ENCODE measurements at regions not wholly inside any gene's neighbourhood (a gene's known extent, or its start where the extent isn't known, plus 50 kb on each side); places are given as distances from the start of the nearest gene placed in this dataset.

DNA sequence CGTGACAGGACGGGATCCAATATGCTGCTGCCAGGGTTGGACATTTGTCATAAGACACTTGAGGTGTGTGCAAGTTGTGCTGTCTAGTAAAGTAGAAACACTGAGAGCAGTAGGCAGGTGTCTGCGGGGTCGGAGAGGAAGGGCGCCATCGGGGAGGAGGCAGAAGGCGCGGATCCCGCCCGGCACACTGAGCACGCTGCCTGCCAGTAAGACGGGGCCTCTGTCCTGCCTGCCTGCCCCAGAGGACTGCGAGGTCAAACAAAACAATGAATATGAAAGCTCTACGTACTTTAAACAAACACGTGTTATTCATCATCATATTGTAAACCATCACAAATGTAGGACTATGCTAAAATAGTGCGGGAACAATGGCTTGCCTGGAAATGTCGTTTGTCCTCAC is 349.3 kb upstream of the SALL3 start:
- no peak overlapping the region for H3K4me2 ChIP-seq (ENCODE audit: low read length)
- H3K36me3 ChIP-seq (ENCODE audit: control insufficient read depth, low read length) = no peaks in the 10 kb centered on the region
- no peaks in the 10 kb centered on the region for H3K79me2 ChIP-seq (ENCODE audit: control insufficient read depth, low read length)
- peaks cover 20% of the 10 kb centered on the region for H3K4me1 ChIP-seq (ENCODE audit: control insufficient read depth, low read length)
- H3F3A ChIP-seq (ENCODE audit: control insufficient read depth, insufficient read depth) = no peaks in the 10 kb centered on the region
- H3K9me3 ChIP-seq (ENCODE audit: control insufficient read depth, insufficient read depth, low read length) = no peaks in the 10 kb centered on the region
- H3K9me2 ChIP-seq (replicated peaks; ENCODE audit: control insufficient read depth, low read length) = no peaks in the 10 kb centered on the region
- no peak for TF ChIP-seq EZH2phosphoT487 (IDR thresholded peaks at IDR 0.05; ENCODE audit: borderline replicate concordance, low read length)
- no peak for TF ChIP-seq CTCF (IDR thresholded peaks at IDR 0.05; ENCODE audit: low read depth, low read length, poor library complexity, severe bottlenecking)
- H4K20me1 ChIP-seq (ENCODE audit: control insufficient read depth, insufficient read depth, low read depth, low read length) = no peaks in the 10 kb centered on the region
- H3K27ac ChIP-seq (ENCODE audit: low read depth, low read length) = no peak overlapping the region
- no peak overlapping the region for H3K4me3 ChIP-seq (ENCODE audit: low read length)
- no peaks in the 10 kb centered on the region for H3K27me3 ChIP-seq (ENCODE audit: control insufficient read depth, low read length)

GRCh38 chr18:78630981-78631510 is 348.6 kb upstream of the SALL3 start:
- TF ChIP-seq EZH2phosphoT487 (IDR thresholded peaks at IDR 0.05; ENCODE audit: borderline replicate concordance, low read length) (no peak), CTCF (IDR thresholded peaks at IDR 0.05; ENCODE audit: low read depth, low read length, poor library complexity, severe bottlenecking) (no peak)
- Histone ChIP-seq H3K27me3 (ENCODE audit: control insufficient read depth, low read length) (no peaks in the 10 kb centered on the region), H3K4me1 (ENCODE audit: control insufficient read depth, low read length) (peaks cover 13% of the 10 kb centered on the region), H3K4me3 (ENCODE audit: low read length) (no peak overlapping the region), H3K36me3 (ENCODE audit: control insufficient read depth, low read length) (no peaks in the 10 kb centered on the region), H3K4me2 (ENCODE audit: low read length) (no peak overlapping the region), H3K9me3 (ENCODE audit: control insufficient read depth, insufficient read depth, low read length) (peaks cover 3% of the 10 kb centered on the region; the same call in 1 of the 2 replicates), H4K20me1 (ENCODE audit: control insufficient read depth, insufficient read depth, low read depth, low read length) (no peaks in the 10 kb centered on the region), H3F3A (ENCODE audit: control insufficient read depth, insufficient read depth) (no peaks in the 10 kb centered on the region), H3K79me2 (ENCODE audit: control insufficient read depth, low read length) (no peaks in the 10 kb centered on the region), H3K27ac (ENCODE audit: low read depth, low read length) (no peak overlapping the region), H3K9me2 (replicated peaks; ENCODE audit: control insufficient read depth, low read length) (no peaks in the 10 kb centered on the region)

GRCh38 chr18:78632111-78632541 is 347.5 kb upstream of the SALL3 start:
- Histone ChIP-seq H3K27ac (ENCODE audit: low read depth, low read length) (no peak overlapping the region), H3K4me1 (ENCODE audit: control insufficient read depth, low read length) (peaks cover 4% of the 10 kb centered on the region), H3K9me2 (replicated peaks; ENCODE audit: control insufficient read depth, low read length) (no peaks in the 10 kb centered on the region), H3K36me3 (ENCODE audit: control insufficient read depth, low read length) (no peaks in the 10 kb centered on the region), H3K4me2 (ENCODE audit: low read length) (no peak overlapping the region), H3K9me3 (ENCODE audit: control insufficient read depth, insufficient read depth, low read length) (peaks cover 11% of the 10 kb centered on the region; the same call in 1 of the 2 replicates), H3K4me3 (ENCODE audit: low read length) (no peak overlapping the region), H3K27me3 (ENCODE audit: control insufficient read depth, low read length) (no peaks in the 10 kb centered on the region), H3F3A (ENCODE audit: control insufficient read depth, insufficient read depth) (no peaks in the 10 kb centered on the region), H4K20me1 (ENCODE audit: control insufficient read depth, insufficient read depth, low read depth, low read length) (no peaks in the 10 kb centered on the region), H3K79me2 (ENCODE audit: control insufficient read depth, low read length) (no peaks in the 10 kb centered on the region)
- TF ChIP-seq CTCF (IDR thresholded peaks at IDR 0.05; ENCODE audit: low read depth, low read length, poor library complexity, severe bottlenecking) = no peak
- no peak for TF ChIP-seq EZH2phosphoT487 (IDR thresholded peaks at IDR 0.05; ENCODE audit: borderline replicate concordance, low read length)
